SK-N-SH (cell line): ENCODE measurements at regions not wholly inside any gene's neighbourhood (a gene's known extent, or its start where the extent isn't known, plus 50 kb on each side); places are given as distances from the start of the nearest gene placed in this dataset.
"Not testable (repeated sequence)": the region's sequence is repeated elsewhere in the genome, so short reads cannot be mapped to it uniquely, and the experiment has no call there.

Source experiments
- CTCF ChIA-PET: fragments of 300-600, 350-600 bp; formaldehyde crosslinking; extraction: SDS; loops from one replicate; lab custom pipeline; 2021; lab: Yijun Ruan, JAX
- POLR2A ChIA-PET: fragments of 350-600 bp; sonication (Branson Sonifier 250); formaldehyde crosslinking; extraction: SDS; loops from one replicate; lab custom pipeline; 2020; ENCODE audit warnings: antibody characterized with exemption, inconsistent platforms; lab: Yijun Ruan, JAX
- DNase-seq: peaks from one replicate; pipeline ENCODE4 v3.0.0; 2012
- H2AFZ ChIP-seq: fragments of 200-600 bp; sonication (generic); 2 replicates; pipeline ENCODE4 v1.8.1; 2016; ENCODE audit warnings: antibody characterized with exemption, mild to moderate bottlenecking, low read depth
- H3F3A ChIP-seq: fragments of 200-600 bp; sonication (generic); replicated peaks from 2 replicates; pipeline ENCODE3; 2016; ENCODE audit warnings: antibody characterized with exemption, mild to moderate bottlenecking; ENCODE audit not compliant: insufficient read depth
- H3K27ac ChIP-seq, 2 experiments: fragments of 200-500 bp in 1 of 2; fragments of 200-600 bp in 1 of 2; sonication (Bioruptor generic) in 1 of 2; sonication (generic), shearing (Covaris generic) in 1 of 2; 2 replicates each; pipeline versions ENCODE4 v1.5.1 to v1.6.1; 2014 to 2016; ENCODE audit warnings: low read depth in 2 of 2, inconsistent platforms in 1 of 2, low read length in 1 of 2, mild to moderate bottlenecking in 1 of 2, mixed read lengths in 1 of 2
- H3K27me3 ChIP-seq: fragments of 200-600 bp; sonication (generic), shearing (Covaris generic); 2 replicates; pipeline ENCODE4 v1.6.1; 2016; ENCODE audit warnings: mixed run types; ENCODE audit not compliant: insufficient read depth
- H3K36me3 ChIP-seq, 2 experiments: fragments of 200-500 bp in 1 of 2; fragments of 200-600 bp in 1 of 2; sonication (Bioruptor generic) in 1 of 2; sonication (generic) in 1 of 2; replicated peaks in 1 of 2; 2 replicates each; pipeline versions ENCODE3 to v1.5.1; 2014 to 2016; ENCODE audit warnings: low read length in 1 of 2, mild to moderate bottlenecking in 1 of 2; ENCODE audit not compliant: insufficient read depth in 2 of 2, control insufficient read depth in 1 of 2
- H3K4me1 ChIP-seq, 2 experiments: fragments of 200-500 bp in 1 of 2; fragments of 200-600 bp in 1 of 2; sonication (Bioruptor generic) in 1 of 2; sonication (generic), shearing (Covaris generic) in 1 of 2; 2 replicates each; pipeline versions ENCODE4 v1.5.1 to v1.6.1; 2014 to 2016; ENCODE audit warnings: low read depth in 1 of 2, low read length in 1 of 2, mixed run types in 1 of 2; ENCODE audit not compliant: insufficient read depth in 2 of 2, control insufficient read depth in 1 of 2
- H3K4me2 ChIP-seq: fragments of 200-600 bp; sonication (generic), shearing (Covaris generic); 2 replicates; pipeline ENCODE4 v1.6.1; 2017; ENCODE audit warnings: mixed run types
- H3K4me3 ChIP-seq, 2 experiments: fragments of 200-500 bp in 1 of 2; fragments of 200-600 bp in 1 of 2; sonication (Bioruptor generic) in 1 of 2; sonication (generic), shearing (Covaris generic) in 1 of 2; 2 replicates each; pipeline versions ENCODE4 v1.5.1 to v1.8.1; 2014 to 2016; ENCODE audit warnings: low read depth in 2 of 2, inconsistent platforms in 1 of 2, low read length in 1 of 2, mild to moderate bottlenecking in 1 of 2, mixed read lengths in 1 of 2, moderate library complexity in 1 of 2
- H3K79me2 ChIP-seq: fragments of 200-600 bp; sonication (generic); 2 replicates; pipeline ENCODE4 v1.8.1; 2017; ENCODE audit warnings: mild to moderate bottlenecking; ENCODE audit not compliant: insufficient read depth
- H3K9ac ChIP-seq: fragments of 200-600 bp; sonication (generic); 2 replicates; pipeline ENCODE4 v1.6.1; 2017; ENCODE audit warnings: mixed run types
- H3K9me2 ChIP-seq: fragments of 200-600 bp; sonication (generic); 2 replicates; pipeline ENCODE4 v1.6.1; 2017; ENCODE audit warnings: mixed run types
- H3K9me3 ChIP-seq: fragments of 200-600 bp; sonication (generic); 2 replicates; pipeline ENCODE4 v1.6.1; 2017; ENCODE audit warnings: mixed run types, mild to moderate bottlenecking, moderate library complexity
- H4K20me1 ChIP-seq: fragments of 200-600 bp; sonication (generic); 2 replicates; pipeline ENCODE4 v1.6.1; 2017; ENCODE audit warnings: mild to moderate bottlenecking, mixed run types; ENCODE audit not compliant: insufficient read depth
- CTCF ChIP-seq: fragments of 200-600 bp; sonication (generic); IDR thresholded peaks from 2 replicates; pipeline ENCODE4 v1.6.1; 2017; ENCODE audit warnings: antibody characterized with exemption, mild to moderate bottlenecking, moderate library complexity
- ELF1 ChIP-seq: IDR thresholded peaks from 2 replicates; pipeline ENCODE4 v1.4.0; 2012
- EP300 ChIP-seq, 2 experiments: IDR thresholded peaks; 2 replicates each; pipeline versions ENCODE4 v1.4.0 to v1.6.1; 2012; ENCODE audit warnings: borderline replicate concordance in 1 of 2, low read depth in 1 of 2, low read length in 1 of 2
- EZH2phosphoT487 ChIP-seq: fragments of 200-600 bp; sonication (generic); IDR thresholded peaks from 2 replicates; pipeline ENCODE4 v1.6.1; 2017; ENCODE audit warnings: low read depth, mixed run types, mild to moderate bottlenecking, antibody characterized with exemption, moderate library complexity, borderline replicate concordance
- FOXM1 ChIP-seq: IDR thresholded peaks from 2 replicates; pipeline ENCODE4 v1.4.0; 2012; ENCODE audit warnings: low read depth, mild to moderate bottlenecking
- GATA2 ChIP-seq: sonication (generic); formaldehyde crosslinking; IDR thresholded peaks from 2 replicates; pipeline ENCODE4 v1.5.0; 2020; ENCODE audit warnings: mild to moderate bottlenecking, missing genetic modification reagents
- IRF3 ChIP-seq: fragments of 150-350 bp; IDR thresholded peaks from 2 replicates; pipeline ENCODE4 v1.6.1; 2016; ENCODE audit warnings: mild to moderate bottlenecking, low read depth, low read length
- MXI1 ChIP-seq: IDR thresholded peaks from 2 replicates; pipeline ENCODE4 v1.6.1; 2012; ENCODE audit warnings: mild to moderate bottlenecking, low read depth, low read length, improper control_type of control experiment
- NRF1 ChIP-seq: IDR thresholded peaks from 2 replicates; pipeline ENCODE4 v1.6.1; 2012; ENCODE audit warnings: low read depth, mild to moderate bottlenecking, low read length
- RAD21 ChIP-seq: IDR thresholded peaks from 2 replicates; pipeline ENCODE4 v1.6.1; 2012; ENCODE audit warnings: mild to moderate bottlenecking, low read length
- RXRA ChIP-seq: IDR thresholded peaks from 2 replicates; pipeline ENCODE4 v1.4.0; 2012; ENCODE audit warnings: low read depth, mild to moderate bottlenecking, borderline replicate concordance
- WGBS: methylation state at CpG from one replicate; pipeline ENCODE4 v1.1.6; 2017; ENCODE audit warnings: low lambda C conversion rate; 5-methylcytosine and 5-hydroxymethylcytosine counted together
- TF ChIP-seq, protein P1 (sequence below): IDR thresholded peaks from 2 replicates; pipeline ENCODE4 v1.4.0; 2012; ENCODE audit warnings: low read depth, borderline replicate concordance

GRCh38 chr6:66173587-66173986 is 466.6 kb upstream of the EYS start:
- H3K9me3 ChIP-seq: no peaks in the 10 kb centered on the region
- H3K79me2 ChIP-seq: no peaks in the 10 kb centered on the region
- H3K4me2 ChIP-seq: no peak overlapping the region
- H2AFZ ChIP-seq: no peak overlapping the region
- H3K36me3 ChIP-seq: no peaks in the 10 kb centered on the region
- no peaks in the 10 kb centered on the region for H3F3A ChIP-seq
- no peak overlapping the region for H3K4me3 ChIP-seq
- H3K27ac ChIP-seq: no peak overlapping the region
- TF ChIP-seq MXI1 (no peak), GATA2 (CRISPR knock-in tag) (no peak), ELF1 (no peak), IRF3 (no peak), EP300 (IDR thresholded peaks at IDR 0.05; ENCODE audit: borderline replicate concordance in 1 of 2, low read depth in 1 of 2, low read length in 1 of 2) (no peak), RXRA (no peak), EZH2phosphoT487 (no peak), CTCF (no peak), FOXM1 (no peak), NRF1 (no peak), RAD21 (no peak)
- TF ChIP-seq, protein P1, sequence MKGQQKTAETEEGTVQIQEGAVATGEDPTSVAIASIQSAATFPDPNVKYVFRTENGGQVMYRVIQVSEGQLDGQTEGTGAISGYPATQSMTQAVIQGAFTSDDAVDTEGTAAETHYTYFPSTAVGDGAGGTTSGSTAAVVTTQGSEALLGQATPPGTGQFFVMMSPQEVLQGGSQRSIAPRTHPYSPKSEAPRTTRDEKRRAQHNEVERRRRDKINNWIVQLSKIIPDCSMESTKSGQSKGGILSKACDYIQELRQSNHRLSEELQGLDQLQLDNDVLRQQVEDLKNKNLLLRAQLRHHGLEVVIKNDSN: no peak
- no peaks in the 10 kb centered on the region for H4K20me1 ChIP-seq
- H3K4me1 ChIP-seq: no peaks in the 10 kb centered on the region
- POLR2A ChIA-PET: no interaction called here
- no peak for DNase-seq
- CTCF ChIA-PET: no interaction called here
- no peaks in the 10 kb centered on the region for H3K9me2 ChIP-seq
- WGBS: 12% methylated on average over 6 of the region's 6 CpGs
- H3K9ac ChIP-seq: no peak overlapping the region
- H3K27me3 ChIP-seq: no peaks in the 10 kb centered on the region

- H3K9me3 ChIP-seq, H3K4me1 ChIP-seq, H3K27ac ChIP-seq, H3K36me3 ChIP-seq, H3K4me2 ChIP-seq, H3F3A ChIP-seq, H2AFZ ChIP-seq, H3K9ac ChIP-seq, DNase-seq, H3K4me3 ChIP-seq, H3K9me2 ChIP-seq, H3K27me3 ChIP-seq, H4K20me1 ChIP-seq, H3K79me2 ChIP-seq, POLR2A ChIA-PET: not testable (repeated sequence)
- 39% methylated on average over 8 of the region's 10 CpGs for WGBS
- CTCF ChIA-PET: interaction anchor here (1.1 kb wide), 1 partner anchor 11 kb away, joined by 3 read pairs; no protein-coding TSS in a partner anchor
Observed at GRCh38 chr6:66166713-66167112, 459.7 kb upstream of the EYS start.
